Body of pancreas (tissue), 4 donors: ENCODE measurements at regions not wholly inside any gene's neighbourhood (a gene's known extent, or its start where the extent isn't known, plus 50 kb on each side); places are given as distances from the start of the nearest gene placed in this dataset.

Source experiments
- ATAC-seq: fragments of 150-250 bp; one replicate; pipeline ENCODE4 v1.9.1; 2016
- DNase-seq, 4 donors: peaks; one replicate each; pipeline ENCODE4 v3.0.0-alpha.2; 2019
- H3K27ac ChIP-seq, 4 donors: fragments of 200-600 bp; sonication (generic); 1 replicate in 3 of 4; 2 replicates in 1 of 4; pipeline versions ENCODE4 v1.5.1 to v1.6.1; 2016 to 2019; ENCODE audit warnings: mild to moderate bottlenecking in 1 of 4, mixed read lengths in 1 of 4, moderate library complexity in 1 of 4
- H3K27me3 ChIP-seq, 2 donors: fragments of 200-600 bp; sonication (generic); one replicate each; pipeline ENCODE4 v1.6.0; 2016; ENCODE audit warnings: mild to moderate bottlenecking in 1 of 2
- H3K36me3 ChIP-seq, 2 donors: fragments of 200-600 bp; sonication (generic); replicated peaks in 1 of 2; 2 replicates each; pipeline ENCODE4 v1.5.1; 2016; ENCODE audit warnings: low read depth in 2 of 2; ENCODE audit not compliant: insufficient read depth in 1 of 2
- H3K4me1 ChIP-seq: fragments of 200-600 bp; sonication (generic); one replicate; pipeline ENCODE4 v1.6.0; 2016
- H3K4me3 ChIP-seq, 2 donors: fragments of 200-600 bp; sonication (generic); 1 replicate in 1 of 2; 2 replicates in 1 of 2; pipeline ENCODE4 v1.5.1; 2016 to 2019
- H3K9me3 ChIP-seq, 3 donors: fragments of 200-600 bp; sonication (generic); 1 replicate in 2 of 3; 2 replicates in 1 of 3; pipeline ENCODE4 v1.5.1; 2016
- CTCF ChIP-seq, 7 experiments: fragments of 450-650 bp in 4 of 7; fragments of 200-600 bp in 3 of 7; sonication (generic) in 3 of 7; IDR thresholded peaks; one replicate each; pipeline ENCODE4 v1.5.1; 2016 to 2019; ENCODE audit warnings: antibody characterized with exemption in 7 of 7
- POLR2A ChIP-seq, 3 donors: fragments of 450-650 bp; IDR thresholded peaks; one replicate each; pipeline ENCODE4 v1.6.1; 2016; ENCODE audit warnings: antibody characterized with exemption in 3 of 3, mild to moderate bottlenecking in 2 of 3
- WGBS, 2 donors: methylation state at CpG; one replicate each; pipeline ENCODE4 v1.1.5; 2017; 5-methylcytosine and 5-hydroxymethylcytosine counted together
- intact Hi-C: fragments of 100-400 bp; cut with DNase I; formaldehyde crosslinking; loops from one replicate; pipeline ENCODE4 v1.15.1; 2023

DNA sequence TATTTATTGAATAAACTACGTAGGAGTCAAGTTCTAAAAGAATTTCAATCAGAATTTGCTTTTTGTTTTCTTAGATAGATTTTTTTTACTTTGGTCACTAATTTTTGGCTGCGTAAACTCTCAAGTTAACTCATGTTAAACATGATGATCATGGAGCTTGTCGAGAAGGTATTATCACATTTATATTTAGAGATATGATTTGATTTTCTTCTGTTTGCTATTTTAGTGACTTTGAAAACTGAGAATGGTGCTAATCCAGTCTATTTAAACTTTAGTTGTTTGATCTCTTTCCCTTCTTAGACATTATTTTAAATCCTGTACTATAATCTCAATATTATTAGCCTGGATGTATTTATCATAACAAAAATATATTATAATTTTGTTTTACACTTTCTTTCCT, 179.4 kb upstream of the SEMA3C start:
- no peaks in the 10 kb centered on the region for H3K27me3 ChIP-seq
- no peaks in the 10 kb centered on the region for H3K4me1 ChIP-seq
- ATAC-seq (no peak), DNase-seq (no peak)
- no peak overlapping the region for H3K4me3 ChIP-seq
- WGBS, 2 donors, result 35 to 39% methylated on average over 3 of the region's 3 CpGs
- TF ChIP-seq CTCF (IDR thresholded peaks at IDR 0.05) (no peak), POLR2A (IDR thresholded peaks at IDR 0.05) (no peak)
- no peaks in the 10 kb centered on the region for H3K36me3 ChIP-seq
- H3K27ac ChIP-seq, result no peak overlapping the region
- intact Hi-C loops, result no loop called here
- H3K9me3 ChIP-seq, result no peaks in the 10 kb centered on the region

DNA sequence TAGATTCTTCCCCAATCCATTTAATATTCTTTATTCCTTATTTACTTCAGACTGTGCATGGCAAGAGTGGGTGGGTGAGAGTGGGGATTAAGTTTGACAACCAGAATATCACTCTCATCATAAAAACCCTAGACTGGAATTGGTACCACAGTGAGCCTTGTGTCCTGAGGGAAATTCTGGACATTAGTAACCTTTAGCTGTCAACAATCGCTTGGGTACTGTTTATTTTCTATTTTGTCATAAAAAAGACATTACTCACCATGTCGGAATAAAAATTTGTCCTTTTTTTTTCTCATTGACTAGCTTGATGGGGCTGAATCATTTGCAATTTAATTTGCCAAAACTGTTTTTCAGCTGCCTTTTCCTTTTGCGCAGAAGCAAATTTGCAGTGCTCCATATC, 176.1 kb upstream of the SEMA3C start:
- no peaks in the 10 kb centered on the region for H3K4me1 ChIP-seq
- 59 to 62% methylated on average over 3 of the region's 3 CpGs for WGBS, 2 donors
- H3K36me3 ChIP-seq, result no peaks in the 10 kb centered on the region
- intact Hi-C loops, result no loop called here
- H3K9me3 ChIP-seq, result no peaks in the 10 kb centered on the region
- ATAC-seq, result no peak
- TF ChIP-seq POLR2A (IDR thresholded peaks at IDR 0.05) (no peak), CTCF (IDR thresholded peaks at IDR 0.05) (no peak)
- no peak for DNase-seq
- no peak overlapping the region for H3K4me3 ChIP-seq
- H3K27me3 ChIP-seq, result no peaks in the 10 kb centered on the region
- no peak overlapping the region for H3K27ac ChIP-seq

DNA sequence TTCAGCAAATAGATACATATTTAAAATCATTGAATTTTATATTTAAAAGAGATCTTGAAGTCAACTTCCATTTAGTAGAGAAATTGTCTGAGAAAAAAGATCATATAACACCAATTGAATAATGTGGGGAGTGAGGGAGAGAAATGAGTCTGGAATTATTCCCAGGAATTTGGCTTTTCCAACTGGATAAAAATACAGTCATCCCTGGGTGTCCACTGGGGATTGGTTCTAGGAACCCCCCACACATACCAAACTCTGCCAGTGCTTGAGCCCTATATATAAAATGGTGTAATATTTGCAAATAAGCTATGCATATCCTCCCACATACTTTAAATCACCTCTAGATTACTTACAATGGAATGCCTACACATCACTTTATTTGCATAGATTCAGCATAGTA, 162.8 kb upstream of the SEMA3C start:
- no peak for TF ChIP-seq POLR2A (IDR thresholded peaks at IDR 0.05)
- Histone ChIP-seq H3K27ac (no peak overlapping the region), H3K27me3 (no peaks in the 10 kb centered on the region), H3K4me1 (peaks cover 2% of the 10 kb centered on the region), H3K36me3 (no peaks in the 10 kb centered on the region), H3K9me3 (no peaks in the 10 kb centered on the region), H3K4me3 (no peak overlapping the region)
- ATAC-seq (no peak), DNase-seq (no peak)
- intact Hi-C loops, result no loop called here

DNA sequence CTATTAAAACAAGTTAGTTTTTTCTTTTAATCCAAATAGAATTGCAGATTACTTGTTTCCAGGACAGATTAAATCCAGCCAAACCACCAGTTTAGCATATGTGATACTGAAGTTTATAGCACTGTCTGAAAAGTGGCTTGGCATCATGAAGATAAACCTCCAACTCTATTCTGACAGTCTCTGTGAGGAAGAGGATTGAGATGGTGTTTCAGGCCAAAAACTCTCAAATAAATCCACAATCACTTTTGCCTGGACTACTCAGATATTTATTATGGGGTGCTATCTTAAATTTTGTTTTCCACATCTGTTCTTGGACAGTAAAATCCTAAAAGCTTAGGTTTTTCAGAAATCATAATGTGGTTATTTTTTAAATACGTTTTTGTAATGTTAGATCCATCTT, 161.7 kb upstream of the SEMA3C start:
- intact Hi-C loops, result no loop called here
- Histone ChIP-seq H3K4me3 (no peak overlapping the region), H3K4me1 (peaks cover 4% of the 10 kb centered on the region), H3K27me3 (no peaks in the 10 kb centered on the region), H3K27ac (no peak overlapping the region), H3K9me3 (no peaks in the 10 kb centered on the region), H3K36me3 (no peaks in the 10 kb centered on the region)
- TF ChIP-seq CTCF (IDR thresholded peaks at IDR 0.05) (no peak), POLR2A (IDR thresholded peaks at IDR 0.05) (no peak)
- no peak for ATAC-seq
- DNase-seq, result no peak
- 68 to 75% methylated on average over 1 of the region's 1 CpG for WGBS, 2 donors

DNA sequence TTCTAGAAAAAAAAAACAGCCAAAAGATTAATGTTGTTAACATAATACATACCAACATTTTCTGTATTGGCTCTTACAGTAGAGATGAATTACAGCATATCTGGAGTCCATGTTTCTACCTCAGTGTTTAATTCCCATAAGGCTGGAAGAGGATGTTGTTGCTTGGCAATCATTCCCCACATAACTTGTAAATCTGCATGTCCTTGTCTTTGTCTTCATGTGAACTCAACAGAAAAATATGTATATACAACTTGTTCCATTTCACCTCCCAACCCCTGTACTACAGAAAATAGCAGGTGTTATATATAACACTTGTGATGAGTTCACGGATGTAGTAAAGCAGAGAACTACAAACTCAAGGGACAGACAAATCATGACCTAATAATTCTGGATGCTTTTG, 160.9 kb upstream of the SEMA3C start:
- H3K9me3 ChIP-seq, result no peaks in the 10 kb centered on the region
- no peak overlapping the region for H3K4me3 ChIP-seq
- ATAC-seq (no peak), DNase-seq (no peak)
- 85 to 91% methylated on average over 1 of the region's 1 CpG for WGBS, 2 donors
- H3K27me3 ChIP-seq, result no peaks in the 10 kb centered on the region
- intact Hi-C loops, result no loop called here
- no peak overlapping the region for H3K27ac ChIP-seq
- no peak for TF ChIP-seq CTCF (IDR thresholded peaks at IDR 0.05)
- no peak for TF ChIP-seq POLR2A (IDR thresholded peaks at IDR 0.05)
- no peaks in the 10 kb centered on the region for H3K36me3 ChIP-seq
- H3K4me1 ChIP-seq, result peaks cover 12% of the 10 kb centered on the region
